ENCODE measurements at regions not wholly inside any gene's neighbourhood (a gene's known extent, or its start where the extent isn't known, plus 50 kb on each side); places are given as distances from the start of the nearest gene placed in this dataset.

DNA sequence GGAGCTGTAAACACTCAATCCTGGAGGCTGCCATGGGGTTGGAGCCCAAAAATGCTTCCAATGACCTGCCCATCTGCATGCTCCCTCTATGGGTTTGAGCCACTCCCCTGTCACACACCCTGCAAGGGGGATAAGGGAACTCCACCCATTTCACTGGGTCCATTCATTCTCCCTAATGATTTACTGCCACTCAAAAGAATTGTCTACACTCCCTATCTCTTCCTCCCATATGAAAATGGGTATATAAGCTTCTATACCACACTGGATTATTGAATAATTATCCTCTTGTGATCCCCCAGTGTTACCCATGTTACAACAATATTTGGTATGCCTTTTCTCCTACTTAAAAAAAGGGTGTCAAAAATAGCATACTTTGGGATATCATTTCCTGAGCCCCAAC is 260.8 kb upstream of the CCDC196 start:
- no peak overlapping the region for H3K4me3 Mint-ChIP-seq
- TF ChIP-seq, protein P1, sequence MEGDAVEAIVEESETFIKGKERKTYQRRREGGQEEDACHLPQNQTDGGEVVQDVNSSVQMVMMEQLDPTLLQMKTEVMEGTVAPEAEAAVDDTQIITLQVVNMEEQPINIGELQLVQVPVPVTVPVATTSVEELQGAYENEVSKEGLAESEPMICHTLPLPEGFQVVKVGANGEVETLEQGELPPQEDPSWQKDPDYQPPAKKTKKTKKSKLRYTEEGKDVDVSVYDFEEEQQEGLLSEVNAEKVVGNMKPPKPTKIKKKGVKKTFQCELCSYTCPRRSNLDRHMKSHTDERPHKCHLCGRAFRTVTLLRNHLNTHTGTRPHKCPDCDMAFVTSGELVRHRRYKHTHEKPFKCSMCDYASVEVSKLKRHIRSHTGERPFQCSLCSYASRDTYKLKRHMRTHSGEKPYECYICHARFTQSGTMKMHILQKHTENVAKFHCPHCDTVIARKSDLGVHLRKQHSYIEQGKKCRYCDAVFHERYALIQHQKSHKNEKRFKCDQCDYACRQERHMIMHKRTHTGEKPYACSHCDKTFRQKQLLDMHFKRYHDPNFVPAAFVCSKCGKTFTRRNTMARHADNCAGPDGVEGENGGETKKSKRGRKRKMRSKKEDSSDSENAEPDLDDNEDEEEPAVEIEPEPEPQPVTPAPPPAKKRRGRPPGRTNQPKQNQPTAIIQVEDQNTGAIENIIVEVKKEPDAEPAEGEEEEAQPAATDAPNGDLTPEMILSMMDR (conservative IDR thresholded peaks at IDR 0.05) = no peak
- no peaks in the 10 kb centered on the region for H3K4me1 Mint-ChIP-seq (ENCODE audit: unreplicated experiment)
- H3K36me3 Mint-ChIP-seq = no peaks in the 10 kb centered on the region
- no peak overlapping the region for H3K27ac Mint-ChIP-seq
- no peak for DNase-seq (ENCODE audit: extremely low spot score, unreplicated experiment)
- peaks cover 9% of the 10 kb centered on the region for H3K9me3 Mint-ChIP-seq
- no peaks in the 10 kb centered on the region for H3K27me3 Mint-ChIP-seq

GRCh38 chr14:66228267-66228970 is 257.8 kb upstream of the CCDC196 start:
- H3K4me3 Mint-ChIP-seq = no peak overlapping the region
- H3K9me3 Mint-ChIP-seq = peaks cover 16% of the 10 kb centered on the region
- no peaks in the 10 kb centered on the region for H3K36me3 Mint-ChIP-seq
- no peak for DNase-seq (ENCODE audit: extremely low spot score, unreplicated experiment)
- TF ChIP-seq, protein P1 (conservative IDR thresholded peaks at IDR 0.05) = no peak
- H3K27me3 Mint-ChIP-seq = peaks cover 2% of the 10 kb centered on the region
- H3K27ac Mint-ChIP-seq = no peak overlapping the region
- H3K4me1 Mint-ChIP-seq (ENCODE audit: unreplicated experiment) = peaks cover 16% of the 10 kb centered on the region

GRCh38 chr14:66231820-66232219 is 254.4 kb upstream of the CCDC196 start:
- peaks cover 16% of the 10 kb centered on the region for H3K9me3 Mint-ChIP-seq
- no peaks in the 10 kb centered on the region for H3K36me3 Mint-ChIP-seq
- H3K4me3 Mint-ChIP-seq = no peak overlapping the region
- peaks cover 5% of the 10 kb centered on the region for H3K27me3 Mint-ChIP-seq
- H3K27ac Mint-ChIP-seq = no peak overlapping the region
- TF ChIP-seq, protein P1 (conservative IDR thresholded peaks at IDR 0.05) = no peak
- H3K4me1 Mint-ChIP-seq (ENCODE audit: unreplicated experiment) = peaks cover 27% of the 10 kb centered on the region
- DNase-seq (ENCODE audit: extremely low spot score, unreplicated experiment) = no peak

DNA sequence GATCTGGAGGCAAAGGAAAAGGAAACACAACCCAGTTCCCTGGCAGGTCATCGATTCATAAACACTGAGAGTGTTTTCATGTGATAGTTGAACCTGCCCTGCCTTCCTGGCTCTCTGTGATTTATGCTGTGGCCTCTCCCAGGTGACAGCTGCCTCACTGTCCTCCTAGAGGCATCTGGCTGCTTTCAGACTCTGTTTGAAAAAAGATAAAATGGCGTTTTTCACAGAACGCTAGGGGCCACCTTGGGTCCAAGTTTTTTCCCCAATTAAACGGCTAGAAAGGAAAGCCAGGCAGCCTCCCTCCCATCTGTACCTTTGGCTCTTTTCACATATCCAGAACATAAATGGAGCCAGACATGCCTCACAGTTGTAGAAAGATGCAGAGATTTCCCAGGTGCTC is 252.6 kb upstream of the CCDC196 start:
- H3K36me3 Mint-ChIP-seq = no peaks in the 10 kb centered on the region
- H3K27ac Mint-ChIP-seq = no peak overlapping the region

DNA sequence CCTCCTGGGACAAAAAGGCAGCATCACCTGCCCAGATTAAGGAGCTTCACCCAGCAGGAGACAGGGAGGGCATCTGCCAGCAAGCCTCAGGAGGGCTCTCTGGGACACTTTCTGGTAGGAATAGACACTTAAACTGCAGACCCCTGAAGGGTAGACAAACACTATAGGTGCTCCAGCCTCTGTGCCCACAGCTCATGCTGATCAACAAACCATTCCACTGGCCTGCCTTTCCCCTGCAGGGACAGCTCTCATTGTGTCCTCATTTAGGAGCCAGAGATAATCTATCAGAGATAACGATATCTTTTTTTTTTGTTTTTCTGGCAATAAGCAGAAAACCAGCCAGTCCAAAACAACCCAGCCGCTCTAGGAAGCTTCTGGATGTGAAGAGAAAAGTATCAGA is 251.8 kb upstream of the CCDC196 start:
- Mint-ChIP-seq H3K27me3 (peaks cover 5% of the 10 kb centered on the region), H3K4me1 (ENCODE audit: unreplicated experiment) (peaks cover 32% of the 10 kb centered on the region)

More for the DNA sequence above, 252.6 kb upstream of the CCDC196 start:
- Mint-ChIP-seq H3K9me3 (peaks cover 7% of the 10 kb centered on the region), H3K4me3 (no peak overlapping the region), H3K4me1 (ENCODE audit: unreplicated experiment) (peaks cover 29% of the 10 kb centered on the region), H3K27me3 (peaks cover 5% of the 10 kb centered on the region)
- TF ChIP-seq, protein P1 (conservative IDR thresholded peaks at IDR 0.05) = no peak
- no peak for DNase-seq (ENCODE audit: extremely low spot score, unreplicated experiment)

More for the DNA sequence above, 251.8 kb upstream of the CCDC196 start:
- Mint-ChIP-seq H3K27ac (no peak overlapping the region), H3K36me3 (no peaks in the 10 kb centered on the region), H3K9me3 (peaks cover 7% of the 10 kb centered on the region), H3K4me3 (no peak overlapping the region)
- TF ChIP-seq, protein P1 (conservative IDR thresholded peaks at IDR 0.05) = no peak
- DNase-seq (ENCODE audit: extremely low spot score, unreplicated experiment) = no peak
